ENCODE measurements at regions not wholly inside any gene's neighbourhood (a gene's known extent, or its start where the extent isn't known, plus 50 kb on each side); places are given as distances from the start of the nearest gene placed in this dataset.
"Not testable (repeated sequence)": the region's sequence is repeated elsewhere in the genome, so short reads cannot be mapped to it uniquely, and the experiment has no call there.

DNA sequence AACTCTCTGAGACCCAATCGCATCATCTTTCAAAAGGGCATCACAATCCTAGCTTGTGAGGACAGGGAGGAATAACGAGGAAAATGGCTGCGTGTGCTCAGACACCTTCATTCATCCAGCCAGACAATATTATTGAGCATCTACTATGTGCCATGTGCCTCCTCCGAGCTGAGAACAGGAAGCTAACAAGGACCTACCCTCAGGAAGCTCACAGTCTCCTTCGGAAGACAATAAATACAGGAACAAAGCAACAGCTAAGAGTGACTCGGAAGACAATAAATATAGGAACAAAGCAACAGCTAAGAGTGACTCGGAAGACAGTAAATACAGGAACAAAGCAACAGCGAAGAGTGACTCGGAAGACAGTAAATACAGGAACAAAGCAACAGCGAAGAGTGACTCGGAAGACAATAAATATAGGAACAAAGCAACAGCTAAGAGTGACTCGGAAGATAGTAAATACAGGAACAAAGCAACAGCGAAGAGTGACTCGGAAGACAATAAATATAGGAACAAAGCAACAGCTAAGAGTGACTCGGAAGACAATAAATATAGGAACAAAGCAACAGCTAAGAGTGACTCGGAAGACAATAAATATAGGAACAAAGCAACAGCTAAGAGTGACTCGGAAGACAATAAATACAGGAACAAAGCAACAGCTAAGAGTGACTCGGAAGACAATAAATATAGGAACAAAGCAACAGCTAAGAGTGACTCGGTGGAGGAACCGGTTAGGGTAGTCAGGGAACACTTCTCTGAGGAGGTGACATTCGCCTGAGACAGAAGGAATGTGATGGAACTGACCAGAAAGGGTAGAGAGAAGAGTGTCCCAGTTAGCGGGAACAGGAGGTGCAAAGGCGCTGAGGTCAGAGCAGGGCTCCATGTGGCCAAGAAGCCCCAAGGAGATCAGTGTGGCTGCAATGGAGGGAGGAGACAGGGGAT, 55.6 kb upstream of the SIRPA start:
- not testable (repeated sequence) for TF ChIP-seq CTCF, POLR2A (IDR thresholded peaks at IDR 0.05)
